ENCODE measurements at regions not wholly inside any gene's neighbourhood (a gene's known extent, or its start where the extent isn't known, plus 50 kb on each side); places are given as distances from the start of the nearest gene placed in this dataset.

DNA sequence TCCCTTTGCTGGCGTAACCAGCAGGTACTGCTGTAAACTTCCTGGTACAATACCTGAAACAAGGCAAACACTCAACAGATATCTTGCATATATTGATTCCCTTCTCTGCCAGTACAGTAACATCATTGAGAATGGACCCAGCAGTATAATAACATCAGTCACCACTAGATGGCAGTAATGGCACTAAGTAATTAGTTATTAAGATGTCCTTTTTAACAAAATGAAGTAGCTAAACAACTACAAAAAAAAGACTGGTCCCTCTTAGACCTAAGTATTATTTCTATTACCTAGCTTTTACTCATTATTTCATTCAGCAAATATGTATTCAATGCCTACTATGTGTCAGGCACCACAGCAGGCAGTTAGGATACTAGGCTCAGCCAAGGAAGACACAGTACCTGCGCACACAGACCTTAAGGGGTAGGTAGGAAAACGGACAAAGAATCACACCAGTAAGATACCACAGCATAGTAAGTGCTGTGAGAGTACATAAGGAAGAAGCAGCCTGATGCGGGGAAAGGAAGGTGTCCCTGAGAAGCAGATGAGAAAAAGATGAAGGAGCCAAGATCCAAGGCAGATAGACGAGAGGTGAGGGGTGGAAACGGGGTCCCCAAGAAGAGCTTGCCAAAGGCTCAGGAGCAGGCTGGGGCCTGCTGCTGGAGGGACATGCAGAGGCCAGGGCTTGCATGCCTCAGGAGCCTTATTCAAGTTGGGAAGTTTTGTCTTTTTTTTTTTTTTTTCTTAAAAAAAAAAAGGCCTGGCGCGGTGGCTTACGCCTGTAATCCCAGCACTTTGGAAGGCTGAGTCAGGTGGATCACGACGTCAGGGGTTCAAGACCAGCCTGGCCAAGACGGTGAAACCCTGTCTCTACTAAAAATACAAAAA is 102.7 kb upstream of the CHD2 start (continued):
- TF ChIP-seq, protein P1, sequence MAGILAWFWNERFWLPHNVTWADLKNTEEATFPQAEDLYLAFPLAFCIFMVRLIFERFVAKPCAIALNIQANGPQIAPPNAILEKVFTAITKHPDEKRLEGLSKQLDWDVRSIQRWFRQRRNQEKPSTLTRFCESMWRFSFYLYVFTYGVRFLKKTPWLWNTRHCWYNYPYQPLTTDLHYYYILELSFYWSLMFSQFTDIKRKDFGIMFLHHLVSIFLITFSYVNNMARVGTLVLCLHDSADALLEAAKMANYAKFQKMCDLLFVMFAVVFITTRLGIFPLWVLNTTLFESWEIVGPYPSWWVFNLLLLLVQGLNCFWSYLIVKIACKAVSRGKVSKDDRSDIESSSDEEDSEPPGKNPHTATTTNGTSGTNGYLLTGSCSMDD (CRISPR knock-in tag; IDR thresholded peaks at IDR 0.05), result no peak
- TF ChIP-seq STAG1 (CRISPR knock-in tag; IDR thresholded peaks at IDR 0.05), result peak; percentile 76
- TF ChIP-seq MED13 (CRISPR knock-in tag; IDR thresholded peaks at IDR 0.05), result no peak
- no peak for TF ChIP-seq ATF7 (IDR thresholded peaks at IDR 0.05)
- no peak for TF ChIP-seq ATF7 (CRISPR knock-in tag; IDR thresholded peaks at IDR 0.05)
- TF ChIP-seq KLF15 (CRISPR knock-in tag; IDR thresholded peaks at IDR 0.05; ENCODE audit: borderline replicate concordance), result no peak
- TF ChIP-seq DMAP1 (CRISPR knock-in tag; IDR thresholded peaks at IDR 0.05), result no peak
- peak; percentile 47; the same call in 1 of the 2 replicates for TF ChIP-seq GATAD2A (CRISPR knock-in tag; IDR thresholded peaks at IDR 0.05)
- TF ChIP-seq ELF4 (CRISPR knock-in tag; IDR thresholded peaks at IDR 0.05; ENCODE audit: borderline replicate concordance), result no peak
- TF ChIP-seq, protein P2, sequence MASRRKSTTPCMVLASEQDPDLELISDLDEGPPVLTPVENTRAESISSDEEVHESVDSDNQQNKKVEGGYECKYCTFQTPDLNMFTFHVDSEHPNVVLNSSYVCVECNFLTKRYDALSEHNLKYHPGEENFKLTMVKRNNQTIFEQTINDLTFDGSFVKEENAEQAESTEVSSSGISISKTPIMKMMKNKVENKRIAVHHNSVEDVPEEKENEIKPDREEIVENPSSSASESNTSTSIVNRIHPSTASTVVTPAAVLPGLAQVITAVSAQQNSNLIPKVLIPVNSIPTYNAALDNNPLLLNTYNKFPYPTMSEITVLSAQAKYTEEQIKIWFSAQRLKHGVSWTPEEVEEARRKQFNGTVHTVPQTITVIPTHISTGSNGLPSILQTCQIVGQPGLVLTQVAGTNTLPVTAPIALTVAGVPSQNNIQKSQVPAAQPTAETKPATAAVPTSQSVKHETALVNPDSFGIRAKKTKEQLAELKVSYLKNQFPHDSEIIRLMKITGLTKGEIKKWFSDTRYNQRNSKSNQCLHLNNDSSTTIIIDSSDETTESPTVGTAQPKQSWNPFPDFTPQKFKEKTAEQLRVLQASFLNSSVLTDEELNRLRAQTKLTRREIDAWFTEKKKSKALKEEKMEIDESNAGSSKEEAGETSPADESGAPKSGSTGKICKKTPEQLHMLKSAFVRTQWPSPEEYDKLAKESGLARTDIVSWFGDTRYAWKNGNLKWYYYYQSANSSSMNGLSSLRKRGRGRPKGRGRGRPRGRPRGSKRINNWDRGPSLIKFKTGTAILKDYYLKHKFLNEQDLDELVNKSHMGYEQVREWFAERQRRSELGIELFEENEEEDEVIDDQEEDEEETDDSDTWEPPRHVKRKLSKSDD (CRISPR knock-in tag; IDR thresholded peaks at IDR 0.05; ENCODE audit: low read depth), result no peak
- TF ChIP-seq GATA4 (IDR thresholded peaks at IDR 0.05; ENCODE audit: borderline replicate concordance, low read depth), result no peak
- TF ChIP-seq MLLT10 (CRISPR knock-in tag; IDR thresholded peaks at IDR 0.05), result no peak
- TF ChIP-seq, protein P3, sequence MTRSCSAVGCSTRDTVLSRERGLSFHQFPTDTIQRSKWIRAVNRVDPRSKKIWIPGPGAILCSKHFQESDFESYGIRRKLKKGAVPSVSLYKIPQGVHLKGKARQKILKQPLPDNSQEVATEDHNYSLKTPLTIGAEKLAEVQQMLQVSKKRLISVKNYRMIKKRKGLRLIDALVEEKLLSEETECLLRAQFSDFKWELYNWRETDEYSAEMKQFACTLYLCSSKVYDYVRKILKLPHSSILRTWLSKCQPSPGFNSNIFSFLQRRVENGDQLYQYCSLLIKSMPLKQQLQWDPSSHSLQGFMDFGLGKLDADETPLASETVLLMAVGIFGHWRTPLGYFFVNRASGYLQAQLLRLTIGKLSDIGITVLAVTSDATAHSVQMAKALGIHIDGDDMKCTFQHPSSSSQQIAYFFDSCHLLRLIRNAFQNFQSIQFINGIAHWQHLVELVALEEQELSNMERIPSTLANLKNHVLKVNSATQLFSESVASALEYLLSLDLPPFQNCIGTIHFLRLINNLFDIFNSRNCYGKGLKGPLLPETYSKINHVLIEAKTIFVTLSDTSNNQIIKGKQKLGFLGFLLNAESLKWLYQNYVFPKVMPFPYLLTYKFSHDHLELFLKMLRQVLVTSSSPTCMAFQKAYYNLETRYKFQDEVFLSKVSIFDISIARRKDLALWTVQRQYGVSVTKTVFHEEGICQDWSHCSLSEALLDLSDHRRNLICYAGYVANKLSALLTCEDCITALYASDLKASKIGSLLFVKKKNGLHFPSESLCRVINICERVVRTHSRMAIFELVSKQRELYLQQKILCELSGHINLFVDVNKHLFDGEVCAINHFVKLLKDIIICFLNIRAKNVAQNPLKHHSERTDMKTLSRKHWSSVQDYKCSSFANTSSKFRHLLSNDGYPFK (CRISPR knock-in tag; IDR thresholded peaks at IDR 0.05; ENCODE audit: borderline replicate concordance), result no peak
- TF ChIP-seq NKX3-1 (CRISPR knock-in tag; IDR thresholded peaks at IDR 0.05), result no peak
- TF ChIP-seq ONECUT2 (CRISPR knock-in tag; IDR thresholded peaks at IDR 0.05), result peak; percentile 61
- peak; percentile 95 for TF ChIP-seq MIXL1 (CRISPR knock-in tag; IDR thresholded peaks at IDR 0.05)
- TF ChIP-seq U2AF1 (optimal IDR thresholded peaks at IDR 0.05; ENCODE audit: low read depth, low read length), result no peak
- no peak for TF ChIP-seq ZNF441 (CRISPR knock-in tag; IDR thresholded peaks at IDR 0.05; ENCODE audit: borderline replicate concordance)
- TF ChIP-seq DBP (CRISPR knock-in tag; IDR thresholded peaks at IDR 0.05; ENCODE audit: not compliant biosample characterization), result no peak
